H9 (cell line): ENCODE measurements at regions not wholly inside any gene's neighbourhood (a gene's known extent, or its start where the extent isn't known, plus 50 kb on each side); places are given as distances from the start of the nearest gene placed in this dataset.

ENCODE experiments used
- DNase-seq: peaks from one replicate; pipeline ENCODE4 v3.0.0-alpha.2; 2017
- H2AFZ ChIP-seq: one replicate; pipeline ENCODE4 v1.6.1; 2013; ENCODE audit warnings: mild to moderate bottlenecking, low read length, control low read depth, moderate library complexity
- H2AK5ac ChIP-seq: 2 replicates; pipeline ENCODE4 v1.6.1; 2013; ENCODE audit warnings: low read length, control low read depth, mixed read lengths; ENCODE audit not compliant: insufficient read length
- H2BK120ac ChIP-seq: one replicate; pipeline ENCODE4 v1.6.1; 2013; ENCODE audit warnings: low read depth, mild to moderate bottlenecking, low read length, control low read depth, inconsistent platforms; ENCODE audit not compliant: poor library complexity, severe bottlenecking
- H2BK12ac ChIP-seq: 2 replicates; pipeline ENCODE4 v1.6.1; 2013; ENCODE audit warnings: low read length, control low read depth, mixed read lengths, low read depth; ENCODE audit not compliant: insufficient read length
- H2BK15ac ChIP-seq: 2 replicates; pipeline ENCODE4 v1.6.1; 2013; ENCODE audit warnings: low read depth, low read length, control low read depth
- H2BK20ac ChIP-seq: one replicate; pipeline ENCODE4 v1.6.1; 2013; ENCODE audit warnings: low read depth, mild to moderate bottlenecking, low read length, control low read depth, inconsistent platforms; ENCODE audit not compliant: poor library complexity, severe bottlenecking
- H2BK5ac ChIP-seq: 2 replicates; pipeline ENCODE4 v1.6.1; 2013; ENCODE audit warnings: low read length, control low read depth, mixed read lengths; ENCODE audit not compliant: insufficient read length
- H3K14ac ChIP-seq: 2 replicates; pipeline ENCODE4 v1.6.1; 2013; ENCODE audit warnings: low read length, control low read depth; ENCODE audit not compliant: insufficient read depth
- H3K18ac ChIP-seq: 2 replicates; pipeline ENCODE4 v1.6.1; 2013; ENCODE audit warnings: low read depth, mild to moderate bottlenecking, mixed read lengths, low read length, control low read depth; ENCODE audit not compliant: insufficient read length
- H3K23ac ChIP-seq: 2 replicates; pipeline ENCODE4 v1.6.1; 2013; ENCODE audit warnings: low read length, control low read depth, mixed read lengths, low read depth; ENCODE audit not compliant: insufficient read length
- H3K23me2 ChIP-seq: 2 replicates; pipeline ENCODE4 v1.6.1; 2013; ENCODE audit warnings: low read depth, mild to moderate bottlenecking, mixed read lengths, low read length, control low read depth; ENCODE audit not compliant: insufficient read length, poor library complexity, severe bottlenecking
- H3K27ac ChIP-seq: 2 replicates; pipeline ENCODE4 v1.5.1; 2013; ENCODE audit warnings: low read length, control low read depth, mixed read lengths, low read depth; ENCODE audit not compliant: insufficient read length
- H3K27me3 ChIP-seq: 2 replicates; pipeline ENCODE4 v1.6.1; 2013; ENCODE audit warnings: low read length, control low read depth, inconsistent platforms; ENCODE audit not compliant: insufficient read depth
- H3K4ac ChIP-seq: 2 replicates; pipeline ENCODE4 v1.6.1; 2013; ENCODE audit warnings: low read depth, mild to moderate bottlenecking, control low read depth, inconsistent platforms, low read length, moderate library complexity
- H3K4me1 ChIP-seq: 2 replicates; pipeline ENCODE4 v1.6.1; 2013; ENCODE audit warnings: low read length, control low read depth, inconsistent platforms; ENCODE audit not compliant: insufficient read depth
- H3K4me2 ChIP-seq: 2 replicates; pipeline ENCODE4 v1.6.1; 2013; ENCODE audit warnings: low read length, control low read depth, mixed read lengths; ENCODE audit not compliant: insufficient read length, insufficient read depth
- H3K56ac ChIP-seq: 2 replicates; pipeline ENCODE4 v1.6.1; 2013; ENCODE audit warnings: low read depth, mild to moderate bottlenecking, mixed read lengths, low read length, control low read depth; ENCODE audit not compliant: insufficient read length
- H3K79me1 ChIP-seq: 2 replicates; pipeline ENCODE4 v1.6.1; 2013; ENCODE audit warnings: low read depth, mild to moderate bottlenecking, moderate library complexity, low read length, control low read depth, inconsistent platforms; ENCODE audit not compliant: insufficient read depth, poor library complexity, severe bottlenecking
- H3K79me2 ChIP-seq: 2 replicates; pipeline ENCODE4 v1.6.1; 2013; ENCODE audit warnings: low read length, control low read depth, inconsistent platforms; ENCODE audit not compliant: insufficient read depth
- H3K9ac ChIP-seq: 2 replicates; pipeline ENCODE4 v1.6.1; 2013; ENCODE audit warnings: low read length, control low read depth, mixed read lengths; ENCODE audit not compliant: insufficient read length; ENCODE audit errors: extremely low read depth
- H3K9me3 ChIP-seq: one replicate; pipeline ENCODE4 v1.6.1; 2013; ENCODE audit warnings: low read depth, low read length, inconsistent platforms; ENCODE audit not compliant: control insufficient read depth
- H3T11ph ChIP-seq: one replicate; pipeline ENCODE4 v1.6.1; 2013; ENCODE audit warnings: mild to moderate bottlenecking, low read length, control low read depth, inconsistent platforms
- H4K20me1 ChIP-seq: one replicate; pipeline ENCODE4 v1.6.1; 2013; ENCODE audit not compliant: control insufficient read depth, insufficient read length, insufficient read depth
- H4K5ac ChIP-seq: 2 replicates; pipeline ENCODE4 v1.6.1; 2013; ENCODE audit warnings: low read depth, mild to moderate bottlenecking, mixed read lengths, low read length, control low read depth; ENCODE audit not compliant: insufficient read length
- H4K8ac ChIP-seq: replicated peaks from 2 replicates; pipeline ENCODE4 v1.6.1; 2013; ENCODE audit warnings: low read length, control low read depth, mixed read lengths, low read depth; ENCODE audit not compliant: insufficient read length
- H4K91ac ChIP-seq: 2 replicates; pipeline ENCODE4 v1.6.1; 2013; ENCODE audit warnings: low read depth, mild to moderate bottlenecking, moderate library complexity, mixed read lengths, low read length, control low read depth; ENCODE audit not compliant: insufficient read length
- H3K27ac Mint-ChIP-seq, 3 experiments: 2 replicates in 2 of 3; 3 replicates in 1 of 3; pipeline ENCODE4 v1.8.0; 2020 to 2021; ENCODE audit warnings: mixed read lengths in 3 of 3, mild to moderate bottlenecking in 1 of 3, moderate library complexity in 1 of 3
- H3K27me3 Mint-ChIP-seq: 2 replicates; pipeline ENCODE4 v1.8.0; 2021; ENCODE audit warnings: low read depth, mild to moderate bottlenecking, moderate library complexity, mixed read lengths
- H3K36me3 Mint-ChIP-seq, 3 experiments: 2 replicates in 2 of 3; 3 replicates in 1 of 3; pipeline ENCODE4 v1.8.0; 2020 to 2021; ENCODE audit warnings: low read depth in 3 of 3, mixed read lengths in 3 of 3; ENCODE audit not compliant: insufficient read depth in 1 of 3
- H3K4me1 Mint-ChIP-seq, 2 experiments: 2 replicates each; pipeline ENCODE4 v1.8.0; 2020; ENCODE audit warnings: mixed read lengths in 2 of 2
- H3K4me3 Mint-ChIP-seq, 2 experiments: 2 replicates in 1 of 2; 3 replicates in 1 of 2; pipeline ENCODE4 v1.8.0; 2020 to 2021; ENCODE audit warnings: mild to moderate bottlenecking in 2 of 2, mixed read lengths in 2 of 2, moderate library complexity in 1 of 2
- H3K9me3 Mint-ChIP-seq, 2 experiments: 2 replicates in 1 of 2; 3 replicates in 1 of 2; pipeline ENCODE4 v1.8.0; 2020; ENCODE audit warnings: mild to moderate bottlenecking in 2 of 2, mixed read lengths in 2 of 2, moderate library complexity in 1 of 2
- CTCF ChIP-seq: fragments of 200-600 bp; sonication (generic); conservative IDR thresholded peaks from 3 replicates; pipeline ENCODE4 v1.8.0; 2021; ENCODE audit warnings: antibody characterized with exemption, mild to moderate bottlenecking
- WGBS: extraction: QIAGEN DNeasy Blood & Tissue Kit; methylation state at CpG from one replicate; pipeline ENCODE4 v1.1.7; 2013; ENCODE audit warnings: missing lambda C conversion rate, low lambda C conversion rate, mixed read lengths; ENCODE audit not compliant: insufficient read length; ENCODE audit errors: extremely low coverage; 5-methylcytosine and 5-hydroxymethylcytosine counted together

DNA sequence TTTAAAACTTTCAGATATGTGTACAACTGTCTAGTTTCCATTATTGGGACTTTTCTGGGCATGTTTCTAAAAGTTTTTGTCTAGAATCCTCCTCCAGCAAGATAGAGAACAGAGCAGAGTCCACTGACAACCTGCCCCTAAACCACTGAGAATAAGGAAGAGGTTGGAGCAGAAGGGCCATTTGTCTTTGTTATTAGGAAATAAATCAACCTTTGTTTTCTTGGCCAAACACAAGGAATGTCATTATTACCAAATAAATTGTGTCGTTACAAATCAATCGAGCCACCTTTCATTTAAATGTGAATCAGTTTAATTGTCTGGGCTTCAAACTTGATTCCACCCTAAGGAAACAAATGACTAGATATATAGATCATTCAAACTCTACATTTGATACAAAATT, 81.4 kb downstream of the GAS1 start:
- Histone ChIP-seq H3K23me2 (no peaks in the 10 kb centered on the region), H2BK15ac (no peak overlapping the region)

More for the DNA sequence above, 81.4 kb downstream of the GAS1 start:
- Histone ChIP-seq H3K4me1 (no peaks in the 10 kb centered on the region; the same call in 1 of the 2 replicates), H4K5ac (no peak overlapping the region), H3K79me1 (no peaks in the 10 kb centered on the region), H3K18ac (no peak overlapping the region), H3K56ac (no peak overlapping the region), H4K20me1 (no peaks in the 10 kb centered on the region), H3K79me2 (no peaks in the 10 kb centered on the region), H4K8ac (no peak overlapping the region), H3K27me3 (no peaks in the 10 kb centered on the region), H3K27ac (no peak overlapping the region), H3K9me3 (no peaks in the 10 kb centered on the region), H2BK120ac (no peak overlapping the region), H3K23ac (no peak overlapping the region), H2BK5ac (no peak overlapping the region), H2BK20ac (no peak overlapping the region), H3K4me2 (no peak overlapping the region), H2AFZ (no peak overlapping the region), H3K4ac (no peak overlapping the region), H2AK5ac (no peak overlapping the region), H2BK12ac (no peak overlapping the region), H3K9ac (no peak overlapping the region), H3K14ac (no peak overlapping the region), H4K91ac (no peak overlapping the region), H3T11ph (no peak overlapping the region)
- WGBS = no CpG with 5 or more reads among the region's 2 CpGs
- no peak overlapping the region for H3K4me3 Mint-ChIP-seq
- H3K27me3 Mint-ChIP-seq = no peaks in the 10 kb centered on the region
- H3K9me3 Mint-ChIP-seq = no peaks in the 10 kb centered on the region
- H3K27ac Mint-ChIP-seq = no peak overlapping the region; a peak in 1 of 7 replicates
- H3K4me1 Mint-ChIP-seq = peaks cover 2 to 5% of the 10 kb centered on the region in 2 experiments
- no peak for TF ChIP-seq CTCF
- no peak for DNase-seq
- no peaks in the 10 kb centered on the region for H3K36me3 Mint-ChIP-seq
